Ovary (tissue), 3 donors: ENCODE measurements at regions not wholly inside any gene's neighbourhood (a gene's known extent, or its start where the extent isn't known, plus 50 kb on each side); places are given as distances from the start of the nearest gene placed in this dataset.

ENCODE experiments used
- CTCF ChIP-seq, 3 donors: fragments of 450-650 bp in 2 of 3; fragments of 200-600 bp in 1 of 3; IDR thresholded peaks; one replicate each; pipeline versions ENCODE4 v1.5.1 to v1.8.0; 2016 to 2022; ENCODE audit warnings: antibody characterized with exemption in 3 of 3, mild to moderate bottlenecking in 1 of 3
- EP300 ChIP-seq: sonication (generic); formaldehyde crosslinking; IDR thresholded peaks from one replicate; pipeline ENCODE4 v1.6.1; 2017; ENCODE audit warnings: antibody characterized with exemption
- POLR2A ChIP-seq: fragments of 450-650 bp; IDR thresholded peaks from one replicate; pipeline ENCODE4 v1.6.1; 2017; ENCODE audit warnings: antibody characterized with exemption, mild to moderate bottlenecking, moderate library complexity
- donor health status: DM: no; HTN: no; CAD: no.

GRCh38 chr9:89869793-89870580 is 265.2 kb downstream of the GADD45G start:
- no peak for TF ChIP-seq EP300
- no peak for TF ChIP-seq POLR2A
- no peak for TF ChIP-seq CTCF (IDR thresholded peaks at IDR 0.05)
